H9 (cell line): ENCODE measurements at regions not wholly inside any gene's neighbourhood (a gene's known extent, or its start where the extent isn't known, plus 50 kb on each side); places are given as distances from the start of the nearest gene placed in this dataset.

Experiments used
- DNase-seq: peaks from one replicate; pipeline ENCODE4 v3.0.0-alpha.2; 2017
- H2AFZ ChIP-seq: one replicate; pipeline ENCODE4 v1.6.1; 2013; ENCODE audit warnings: mild to moderate bottlenecking, low read length, control low read depth, moderate library complexity
- H2AK5ac ChIP-seq: 2 replicates; pipeline ENCODE4 v1.6.1; 2013; ENCODE audit warnings: low read length, control low read depth, mixed read lengths; ENCODE audit not compliant: insufficient read length
- H2BK120ac ChIP-seq: one replicate; pipeline ENCODE4 v1.6.1; 2013; ENCODE audit warnings: low read depth, mild to moderate bottlenecking, low read length, control low read depth, inconsistent platforms; ENCODE audit not compliant: poor library complexity, severe bottlenecking
- H2BK12ac ChIP-seq: 2 replicates; pipeline ENCODE4 v1.6.1; 2013; ENCODE audit warnings: low read length, control low read depth, mixed read lengths, low read depth; ENCODE audit not compliant: insufficient read length
- H2BK15ac ChIP-seq: 2 replicates; pipeline ENCODE4 v1.6.1; 2013; ENCODE audit warnings: low read depth, low read length, control low read depth
- H2BK20ac ChIP-seq: one replicate; pipeline ENCODE4 v1.6.1; 2013; ENCODE audit warnings: low read depth, mild to moderate bottlenecking, low read length, control low read depth, inconsistent platforms; ENCODE audit not compliant: poor library complexity, severe bottlenecking
- H2BK5ac ChIP-seq: 2 replicates; pipeline ENCODE4 v1.6.1; 2013; ENCODE audit warnings: low read length, control low read depth, mixed read lengths; ENCODE audit not compliant: insufficient read length
- H3K14ac ChIP-seq: 2 replicates; pipeline ENCODE4 v1.6.1; 2013; ENCODE audit warnings: low read length, control low read depth; ENCODE audit not compliant: insufficient read depth
- H3K18ac ChIP-seq: 2 replicates; pipeline ENCODE4 v1.6.1; 2013; ENCODE audit warnings: low read depth, mild to moderate bottlenecking, mixed read lengths, low read length, control low read depth; ENCODE audit not compliant: insufficient read length
- H3K23ac ChIP-seq: 2 replicates; pipeline ENCODE4 v1.6.1; 2013; ENCODE audit warnings: low read length, control low read depth, mixed read lengths, low read depth; ENCODE audit not compliant: insufficient read length
- H3K23me2 ChIP-seq: 2 replicates; pipeline ENCODE4 v1.6.1; 2013; ENCODE audit warnings: low read depth, mild to moderate bottlenecking, mixed read lengths, low read length, control low read depth; ENCODE audit not compliant: insufficient read length, poor library complexity, severe bottlenecking
- H3K27ac ChIP-seq: 2 replicates; pipeline ENCODE4 v1.5.1; 2013; ENCODE audit warnings: low read length, control low read depth, mixed read lengths, low read depth; ENCODE audit not compliant: insufficient read length
- H3K27me3 ChIP-seq: 2 replicates; pipeline ENCODE4 v1.6.1; 2013; ENCODE audit warnings: low read length, control low read depth, inconsistent platforms; ENCODE audit not compliant: insufficient read depth
- H3K4ac ChIP-seq: 2 replicates; pipeline ENCODE4 v1.6.1; 2013; ENCODE audit warnings: low read depth, mild to moderate bottlenecking, control low read depth, inconsistent platforms, low read length, moderate library complexity
- H3K4me1 ChIP-seq: 2 replicates; pipeline ENCODE4 v1.6.1; 2013; ENCODE audit warnings: low read length, control low read depth, inconsistent platforms; ENCODE audit not compliant: insufficient read depth
- H3K4me2 ChIP-seq: 2 replicates; pipeline ENCODE4 v1.6.1; 2013; ENCODE audit warnings: low read length, control low read depth, mixed read lengths; ENCODE audit not compliant: insufficient read length, insufficient read depth
- H3K56ac ChIP-seq: 2 replicates; pipeline ENCODE4 v1.6.1; 2013; ENCODE audit warnings: low read depth, mild to moderate bottlenecking, mixed read lengths, low read length, control low read depth; ENCODE audit not compliant: insufficient read length
- H3K79me1 ChIP-seq: 2 replicates; pipeline ENCODE4 v1.6.1; 2013; ENCODE audit warnings: low read depth, mild to moderate bottlenecking, moderate library complexity, low read length, control low read depth, inconsistent platforms; ENCODE audit not compliant: insufficient read depth, poor library complexity, severe bottlenecking
- H3K79me2 ChIP-seq: 2 replicates; pipeline ENCODE4 v1.6.1; 2013; ENCODE audit warnings: low read length, control low read depth, inconsistent platforms; ENCODE audit not compliant: insufficient read depth
- H3K9ac ChIP-seq: 2 replicates; pipeline ENCODE4 v1.6.1; 2013; ENCODE audit warnings: low read length, control low read depth, mixed read lengths; ENCODE audit not compliant: insufficient read length; ENCODE audit errors: extremely low read depth
- H3K9me3 ChIP-seq: one replicate; pipeline ENCODE4 v1.6.1; 2013; ENCODE audit warnings: low read depth, low read length, inconsistent platforms; ENCODE audit not compliant: control insufficient read depth
- H3T11ph ChIP-seq: one replicate; pipeline ENCODE4 v1.6.1; 2013; ENCODE audit warnings: mild to moderate bottlenecking, low read length, control low read depth, inconsistent platforms
- H4K20me1 ChIP-seq: one replicate; pipeline ENCODE4 v1.6.1; 2013; ENCODE audit not compliant: control insufficient read depth, insufficient read length, insufficient read depth
- H4K5ac ChIP-seq: 2 replicates; pipeline ENCODE4 v1.6.1; 2013; ENCODE audit warnings: low read depth, mild to moderate bottlenecking, mixed read lengths, low read length, control low read depth; ENCODE audit not compliant: insufficient read length
- H4K8ac ChIP-seq: replicated peaks from 2 replicates; pipeline ENCODE4 v1.6.1; 2013; ENCODE audit warnings: low read length, control low read depth, mixed read lengths, low read depth; ENCODE audit not compliant: insufficient read length
- H4K91ac ChIP-seq: 2 replicates; pipeline ENCODE4 v1.6.1; 2013; ENCODE audit warnings: low read depth, mild to moderate bottlenecking, moderate library complexity, mixed read lengths, low read length, control low read depth; ENCODE audit not compliant: insufficient read length
- H3K27ac Mint-ChIP-seq, 3 experiments: 2 replicates in 2 of 3; 3 replicates in 1 of 3; pipeline ENCODE4 v1.8.0; 2020 to 2021; ENCODE audit warnings: mixed read lengths in 3 of 3, mild to moderate bottlenecking in 1 of 3, moderate library complexity in 1 of 3
- H3K27me3 Mint-ChIP-seq: 2 replicates; pipeline ENCODE4 v1.8.0; 2021; ENCODE audit warnings: low read depth, mild to moderate bottlenecking, moderate library complexity, mixed read lengths
- H3K36me3 Mint-ChIP-seq, 3 experiments: 2 replicates in 2 of 3; 3 replicates in 1 of 3; pipeline ENCODE4 v1.8.0; 2020 to 2021; ENCODE audit warnings: low read depth in 3 of 3, mixed read lengths in 3 of 3; ENCODE audit not compliant: insufficient read depth in 1 of 3
- H3K4me1 Mint-ChIP-seq, 2 experiments: 2 replicates each; pipeline ENCODE4 v1.8.0; 2020; ENCODE audit warnings: mixed read lengths in 2 of 2
- H3K4me3 Mint-ChIP-seq, 2 experiments: 2 replicates in 1 of 2; 3 replicates in 1 of 2; pipeline ENCODE4 v1.8.0; 2020 to 2021; ENCODE audit warnings: mild to moderate bottlenecking in 2 of 2, mixed read lengths in 2 of 2, moderate library complexity in 1 of 2
- H3K9me3 Mint-ChIP-seq, 2 experiments: 2 replicates in 1 of 2; 3 replicates in 1 of 2; pipeline ENCODE4 v1.8.0; 2020; ENCODE audit warnings: mild to moderate bottlenecking in 2 of 2, mixed read lengths in 2 of 2, moderate library complexity in 1 of 2
- WGBS: extraction: QIAGEN DNeasy Blood & Tissue Kit; methylation state at CpG from one replicate; pipeline ENCODE4 v1.1.7; 2013; ENCODE audit warnings: missing lambda C conversion rate, low lambda C conversion rate, mixed read lengths; ENCODE audit not compliant: insufficient read length; ENCODE audit errors: extremely low coverage; 5-methylcytosine and 5-hydroxymethylcytosine counted together
- TF ChIP-seq, protein P1 (sequence below): fragments of 200-600 bp; sonication (generic); conservative IDR thresholded peaks from 3 replicates; pipeline ENCODE4 v1.8.0; 2021; ENCODE audit warnings: antibody characterized with exemption, mild to moderate bottlenecking

DNA sequence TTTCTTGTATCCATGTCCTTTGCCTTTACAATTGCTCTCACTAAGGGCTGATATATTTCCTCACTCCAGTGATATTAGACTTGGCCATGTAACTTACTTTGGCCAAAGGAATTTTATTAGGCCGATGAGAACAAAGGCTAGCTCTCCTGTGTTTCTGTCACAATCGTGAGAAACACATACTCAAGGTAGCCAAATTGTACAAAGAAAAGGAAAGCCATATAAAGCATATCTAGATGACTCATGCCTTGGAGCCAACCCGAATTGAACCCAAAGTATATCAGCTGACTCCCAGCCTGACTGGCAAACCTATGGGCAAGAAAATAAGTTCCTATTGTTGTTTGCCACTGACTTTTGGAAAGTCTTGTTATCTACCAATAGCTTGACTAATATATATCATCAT, 371.7 kb upstream of the LRRC7 start:
- Mint-ChIP-seq H3K9me3 (no peaks in the 10 kb centered on the region), H3K36me3 (no peaks in the 10 kb centered on the region), H3K4me3 (no peak overlapping the region), H3K4me1 (peaks cover 2 to 3% of the 10 kb centered on the region in 2 experiments; a peak in 2 of 4 replicates), H3K27me3 (no peaks in the 10 kb centered on the region; the same call in 1 of the 2 replicates), H3K27ac (no peak overlapping the region)
- no peak overlapping the region for H3K9ac ChIP-seq
- H3K23ac ChIP-seq = no peak overlapping the region
- WGBS = no CpG with 5 or more reads among the region's 3 CpGs
- no peak overlapping the region for H2AK5ac ChIP-seq
- no peaks in the 10 kb centered on the region for H4K20me1 ChIP-seq
- no peak overlapping the region for H2BK12ac ChIP-seq
- H3K79me2 ChIP-seq = no peaks in the 10 kb centered on the region
- H4K91ac ChIP-seq = no peak overlapping the region
- H2BK20ac ChIP-seq = no peak overlapping the region
- no peak overlapping the region for H2BK5ac ChIP-seq
- no peak overlapping the region for H2BK15ac ChIP-seq
- no peak overlapping the region for H3K56ac ChIP-seq
- no peak overlapping the region for H4K5ac ChIP-seq
- H3K27ac ChIP-seq = no peak overlapping the region
- H3K9me3 ChIP-seq = no peaks in the 10 kb centered on the region
- no peaks in the 10 kb centered on the region for H3K27me3 ChIP-seq
- no peak overlapping the region for H3K18ac ChIP-seq
- H3T11ph ChIP-seq = no peak overlapping the region
- no peaks in the 10 kb centered on the region for H3K79me1 ChIP-seq
- DNase-seq = no peak
- TF ChIP-seq, protein P1, sequence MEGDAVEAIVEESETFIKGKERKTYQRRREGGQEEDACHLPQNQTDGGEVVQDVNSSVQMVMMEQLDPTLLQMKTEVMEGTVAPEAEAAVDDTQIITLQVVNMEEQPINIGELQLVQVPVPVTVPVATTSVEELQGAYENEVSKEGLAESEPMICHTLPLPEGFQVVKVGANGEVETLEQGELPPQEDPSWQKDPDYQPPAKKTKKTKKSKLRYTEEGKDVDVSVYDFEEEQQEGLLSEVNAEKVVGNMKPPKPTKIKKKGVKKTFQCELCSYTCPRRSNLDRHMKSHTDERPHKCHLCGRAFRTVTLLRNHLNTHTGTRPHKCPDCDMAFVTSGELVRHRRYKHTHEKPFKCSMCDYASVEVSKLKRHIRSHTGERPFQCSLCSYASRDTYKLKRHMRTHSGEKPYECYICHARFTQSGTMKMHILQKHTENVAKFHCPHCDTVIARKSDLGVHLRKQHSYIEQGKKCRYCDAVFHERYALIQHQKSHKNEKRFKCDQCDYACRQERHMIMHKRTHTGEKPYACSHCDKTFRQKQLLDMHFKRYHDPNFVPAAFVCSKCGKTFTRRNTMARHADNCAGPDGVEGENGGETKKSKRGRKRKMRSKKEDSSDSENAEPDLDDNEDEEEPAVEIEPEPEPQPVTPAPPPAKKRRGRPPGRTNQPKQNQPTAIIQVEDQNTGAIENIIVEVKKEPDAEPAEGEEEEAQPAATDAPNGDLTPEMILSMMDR = no peak
- no peak overlapping the region for H3K14ac ChIP-seq
- no peak overlapping the region for H2BK120ac ChIP-seq
- no peaks in the 10 kb centered on the region for H3K4me1 ChIP-seq
- H4K8ac ChIP-seq = no peak overlapping the region
- H3K4ac ChIP-seq = no peak overlapping the region
- H2AFZ ChIP-seq = no peak overlapping the region
- no peaks in the 10 kb centered on the region for H3K23me2 ChIP-seq
- H3K4me2 ChIP-seq = no peak overlapping the region
